Loucy (cell line): ENCODE measurements at regions not wholly inside any gene's neighbourhood (a gene's known extent, or its start where the extent isn't known, plus 50 kb on each side); places are given as distances from the start of the nearest gene placed in this dataset.

Experiments used
- H2AFZ ChIP-seq: fragments of 200-600 bp; sonication (generic); 2 replicates; pipeline ENCODE4 v1.6.0; 2016; ENCODE audit warnings: antibody characterized with exemption, mild to moderate bottlenecking, low read length, moderate library complexity
- H3F3A ChIP-seq: fragments of 200-600 bp; 2 replicates; pipeline ENCODE4 v1.6.0; 2016; ENCODE audit warnings: antibody characterized with exemption, low read depth, mild to moderate bottlenecking
- H3K27me3 ChIP-seq: fragments of 200-600 bp; sonication (generic); 2 replicates; pipeline ENCODE4 v1.6.1; 2014; ENCODE audit warnings: low read length, mild to moderate bottlenecking; ENCODE audit not compliant: insufficient read depth, poor library complexity, severe bottlenecking
- H3K36me3 ChIP-seq: fragments of 200-600 bp; sonication (generic); 2 replicates; pipeline ENCODE4 v1.6.1; 2016; ENCODE audit warnings: low read length; ENCODE audit not compliant: insufficient read depth
- H3K4me1 ChIP-seq: fragments of 200-600 bp; sonication (generic); 2 replicates; pipeline ENCODE4 v1.5.1; 2014; ENCODE audit warnings: low read length, mild to moderate bottlenecking; ENCODE audit not compliant: insufficient read depth, poor library complexity, severe bottlenecking
- H3K4me2 ChIP-seq: fragments of 200-600 bp; sonication (generic); 2 replicates; pipeline ENCODE4 v1.6.0; 2014; ENCODE audit warnings: antibody characterized with exemption, low read length, low read depth, mild to moderate bottlenecking; ENCODE audit not compliant: poor library complexity, severe bottlenecking
- H3K4me3 ChIP-seq: fragments of 200-600 bp; sonication (generic); 2 replicates; pipeline ENCODE4 v1.5.1; 2014; ENCODE audit warnings: low read length, mild to moderate bottlenecking, mixed read lengths; ENCODE audit not compliant: poor library complexity, severe bottlenecking
- H3K79me2 ChIP-seq: fragments of 200-600 bp; sonication (generic); 2 replicates; pipeline ENCODE4 v1.6.1; 2014; ENCODE audit warnings: low read length; ENCODE audit not compliant: insufficient read depth
- H3K9ac ChIP-seq: fragments of 200-600 bp; sonication (generic); 2 replicates; pipeline ENCODE4 v1.6.0; 2014; ENCODE audit warnings: mild to moderate bottlenecking, low read depth, low read length, moderate library complexity; ENCODE audit not compliant: poor library complexity, severe bottlenecking
- H3K9me2 ChIP-seq: fragments of 200-600 bp; sonication (generic); replicated peaks from 2 replicates; pipeline ENCODE4 v1.6.1; 2016; ENCODE audit warnings: low read depth, low read length, mixed read lengths
- H3K9me3 ChIP-seq: fragments of 200-600 bp; sonication (generic); 2 replicates; pipeline ENCODE4 v1.6.1; 2014; ENCODE audit warnings: mild to moderate bottlenecking, antibody characterized with exemption, low read length, low read depth; ENCODE audit not compliant: insufficient read depth
- H4K20me1 ChIP-seq: fragments of 200-600 bp; sonication (generic); 2 replicates; pipeline ENCODE4 v1.6.0; 2014; ENCODE audit warnings: antibody characterized with exemption, low read length, mild to moderate bottlenecking; ENCODE audit not compliant: insufficient read depth, poor library complexity, severe bottlenecking
- CTCF ChIP-seq: fragments of 200-600 bp; sonication (generic); conservative IDR thresholded peaks from 2 replicates; pipeline ENCODE4 v1.5.1; 2014; ENCODE audit warnings: mild to moderate bottlenecking, antibody characterized with exemption, low read length
- EZH2phosphoT487 ChIP-seq: fragments of 200-600 bp; IDR thresholded peaks from 2 replicates; pipeline ENCODE4 v1.6.1; 2018; ENCODE audit warnings: antibody characterized with exemption, mild to moderate bottlenecking, moderate library complexity, borderline replicate concordance

- no peak overlapping the region for H3K4me3 ChIP-seq
Measured at GRCh38 chr5:32851559-32852173, 140.5 kb downstream of the NPR3 start.

GRCh38 chr5:32852535-32852934 lies 141.4 kb downstream of the NPR3 start:
- Histone ChIP-seq H3K27me3 (no peaks in the 10 kb centered on the region), H3K4me3 (no peak overlapping the region), H2AFZ (0 out of 2 replicates have a peak overlapping the region, but pooled peaks have one; percentile 65), H3K4me2 (no peak overlapping the region), H4K20me1 (no peaks in the 10 kb centered on the region), H3K9ac (peak overlapping the region; percentile 10), H3K79me2 (no peaks in the 10 kb centered on the region), H3K9me3 (no peaks in the 10 kb centered on the region; the same call in 1 of the 2 replicates), H3K36me3 (no peaks in the 10 kb centered on the region), H3F3A (no peaks in the 10 kb centered on the region), H3K4me1 (peaks cover 29% of the 10 kb centered on the region), H3K9me2 (no peaks in the 10 kb centered on the region)
- TF ChIP-seq CTCF (peak; percentile 81), EZH2phosphoT487 (no peak)

More at GRCh38 chr5:32851559-32852173, 140.5 kb downstream of the NPR3 start:
- Histone ChIP-seq H3K9ac (peak overlapping the region; percentile 10), H3K36me3 (no peaks in the 10 kb centered on the region), H4K20me1 (no peaks in the 10 kb centered on the region), H3F3A (peaks cover 3% of the 10 kb centered on the region; the same call in 1 of the 2 replicates), H3K4me1 (peaks cover 38% of the 10 kb centered on the region), H3K79me2 (no peaks in the 10 kb centered on the region), H3K27me3 (no peaks in the 10 kb centered on the region), H2AFZ (0 out of 2 replicates have a peak overlapping the region, but pooled peaks have one; percentile 65), H3K9me3 (no peaks in the 10 kb centered on the region; the same call in 1 of the 2 replicates), H3K9me2 (no peaks in the 10 kb centered on the region), H3K4me2 (no peak overlapping the region)
- TF ChIP-seq EZH2phosphoT487 (no peak), CTCF (no peak)

- Histone ChIP-seq H3K9ac (no peak overlapping the region), H3K4me1 (peaks cover 24% of the 10 kb centered on the region), H3K4me2 (no peak overlapping the region), H3K9me2 (no peaks in the 10 kb centered on the region), H3K27me3 (no peaks in the 10 kb centered on the region), H3K36me3 (no peaks in the 10 kb centered on the region), H4K20me1 (no peaks in the 10 kb centered on the region), H3K4me3 (no peak overlapping the region), H2AFZ (no peak overlapping the region), H3F3A (no peaks in the 10 kb centered on the region), H3K9me3 (peaks cover 3% of the 10 kb centered on the region; the same call in 1 of the 2 replicates), H3K79me2 (no peaks in the 10 kb centered on the region)
- TF ChIP-seq CTCF (0 out of 2 replicates have a peak, but pooled peaks have one; percentile 4), EZH2phosphoT487 (no peak)
Measured at GRCh38 chr5:32852976-32853375, 141.9 kb downstream of the NPR3 start.
